ENCODE measurements at regions not wholly inside any gene's neighbourhood (a gene's known extent, or its start where the extent isn't known, plus 50 kb on each side); places are given as distances from the start of the nearest gene placed in this dataset.

DNA sequence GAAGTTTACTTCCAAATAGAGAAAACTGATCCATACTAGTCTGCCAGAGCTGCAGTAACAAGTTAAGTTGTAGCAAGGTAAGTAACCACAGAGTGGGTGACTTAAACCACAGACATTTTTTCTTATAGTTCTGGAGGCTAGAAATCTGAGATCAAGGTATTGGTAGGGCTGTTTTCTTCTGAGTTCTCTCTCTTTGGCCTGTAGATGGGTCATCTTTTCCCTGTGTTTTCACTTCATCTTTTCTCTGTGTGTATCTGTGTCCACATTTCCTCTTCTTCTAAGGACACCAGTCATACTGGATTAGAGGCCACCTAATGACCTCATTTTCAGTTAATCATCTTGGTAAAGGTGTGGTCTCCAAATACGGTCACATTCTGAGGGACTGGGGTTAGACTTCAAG, 142.9 kb upstream of the MEX3C start:
- H2AFZ ChIP-seq (ENCODE audit: low read depth), result no peak overlapping the region
- no peak for TF ChIP-seq RAD21 (IDR thresholded peaks at IDR 0.05; ENCODE audit: low read length)
- no peak for TF ChIP-seq FOXM1 (IDR thresholded peaks at IDR 0.05; ENCODE audit: low read depth)
- TF ChIP-seq, protein P1, sequence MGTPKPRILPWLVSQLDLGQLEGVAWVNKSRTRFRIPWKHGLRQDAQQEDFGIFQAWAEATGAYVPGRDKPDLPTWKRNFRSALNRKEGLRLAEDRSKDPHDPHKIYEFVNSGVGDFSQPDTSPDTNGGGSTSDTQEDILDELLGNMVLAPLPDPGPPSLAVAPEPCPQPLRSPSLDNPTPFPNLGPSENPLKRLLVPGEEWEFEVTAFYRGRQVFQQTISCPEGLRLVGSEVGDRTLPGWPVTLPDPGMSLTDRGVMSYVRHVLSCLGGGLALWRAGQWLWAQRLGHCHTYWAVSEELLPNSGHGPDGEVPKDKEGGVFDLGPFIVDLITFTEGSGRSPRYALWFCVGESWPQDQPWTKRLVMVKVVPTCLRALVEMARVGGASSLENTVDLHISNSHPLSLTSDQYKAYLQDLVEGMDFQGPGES (IDR thresholded peaks at IDR 0.05; ENCODE audit: low read depth, low read length), result no peak
- no peak for TF ChIP-seq FOSL2 (IDR thresholded peaks at IDR 0.05; ENCODE audit: borderline replicate concordance, low read depth)
- TF ChIP-seq, protein P2, sequence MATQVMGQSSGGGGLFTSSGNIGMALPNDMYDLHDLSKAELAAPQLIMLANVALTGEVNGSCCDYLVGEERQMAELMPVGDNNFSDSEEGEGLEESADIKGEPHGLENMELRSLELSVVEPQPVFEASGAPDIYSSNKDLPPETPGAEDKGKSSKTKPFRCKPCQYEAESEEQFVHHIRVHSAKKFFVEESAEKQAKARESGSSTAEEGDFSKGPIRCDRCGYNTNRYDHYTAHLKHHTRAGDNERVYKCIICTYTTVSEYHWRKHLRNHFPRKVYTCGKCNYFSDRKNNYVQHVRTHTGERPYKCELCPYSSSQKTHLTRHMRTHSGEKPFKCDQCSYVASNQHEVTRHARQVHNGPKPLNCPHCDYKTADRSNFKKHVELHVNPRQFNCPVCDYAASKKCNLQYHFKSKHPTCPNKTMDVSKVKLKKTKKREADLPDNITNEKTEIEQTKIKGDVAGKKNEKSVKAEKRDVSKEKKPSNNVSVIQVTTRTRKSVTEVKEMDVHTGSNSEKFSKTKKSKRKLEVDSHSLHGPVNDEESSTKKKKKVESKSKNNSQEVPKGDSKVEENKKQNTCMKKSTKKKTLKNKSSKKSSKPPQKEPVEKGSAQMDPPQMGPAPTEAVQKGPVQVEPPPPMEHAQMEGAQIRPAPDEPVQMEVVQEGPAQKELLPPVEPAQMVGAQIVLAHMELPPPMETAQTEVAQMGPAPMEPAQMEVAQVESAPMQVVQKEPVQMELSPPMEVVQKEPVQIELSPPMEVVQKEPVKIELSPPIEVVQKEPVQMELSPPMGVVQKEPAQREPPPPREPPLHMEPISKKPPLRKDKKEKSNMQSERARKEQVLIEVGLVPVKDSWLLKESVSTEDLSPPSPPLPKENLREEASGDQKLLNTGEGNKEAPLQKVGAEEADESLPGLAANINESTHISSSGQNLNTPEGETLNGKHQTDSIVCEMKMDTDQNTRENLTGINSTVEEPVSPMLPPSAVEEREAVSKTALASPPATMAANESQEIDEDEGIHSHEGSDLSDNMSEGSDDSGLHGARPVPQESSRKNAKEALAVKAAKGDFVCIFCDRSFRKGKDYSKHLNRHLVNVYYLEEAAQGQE (IDR thresholded peaks at IDR 0.05; ENCODE audit: low read depth, low read length), result no peak
- H4K20me1 ChIP-seq (ENCODE audit: insufficient read depth), result no peaks in the 10 kb centered on the region
- CTCF ChIA-PET, result no interaction called here
- 0 out of 4 replicates have a peak, but pooled peaks cover 0 to 4% of the 10 kb centered on the region in 2 experiments for H3K4me1 ChIP-seq (ENCODE audit: control insufficient read depth in 1 of 2, insufficient read depth in 2 of 2, low read depth in 1 of 2, low read length in 1 of 2)
- POLR2A ChIA-PET, result no interaction called here
- H3K9me2 ChIP-seq, result no peaks in the 10 kb centered on the region
- no peaks in the 10 kb centered on the region for H3K27me3 ChIP-seq (ENCODE audit: insufficient read depth)
- no peak overlapping the region for H3K9ac ChIP-seq
- no peaks in the 10 kb centered on the region for H3K36me3 ChIP-seq (replicated peaks in 1 of 2; ENCODE audit: control insufficient read depth in 1 of 2, insufficient read depth in 2 of 2, low read length in 1 of 2)
- H3K79me2 ChIP-seq (ENCODE audit: insufficient read depth), result no peaks in the 10 kb centered on the region
- no peaks in the 10 kb centered on the region for H3F3A ChIP-seq (replicated peaks; ENCODE audit: insufficient read depth)
- 95% methylated on average over 1 of the region's 1 CpG for WGBS (ENCODE audit: low lambda C conversion rate)
- H3K4me2 ChIP-seq, result no peak overlapping the region
- no peak overlapping the region for H3K4me3 ChIP-seq (ENCODE audit: low read depth in 2 of 2, low read length in 1 of 2)
- no peak overlapping the region for H3K27ac ChIP-seq (ENCODE audit: low read depth in 2 of 2, low read length in 1 of 2)
- H3K9me3 ChIP-seq, result no peaks in the 10 kb centered on the region
- DNase-seq, result no peak

DNA sequence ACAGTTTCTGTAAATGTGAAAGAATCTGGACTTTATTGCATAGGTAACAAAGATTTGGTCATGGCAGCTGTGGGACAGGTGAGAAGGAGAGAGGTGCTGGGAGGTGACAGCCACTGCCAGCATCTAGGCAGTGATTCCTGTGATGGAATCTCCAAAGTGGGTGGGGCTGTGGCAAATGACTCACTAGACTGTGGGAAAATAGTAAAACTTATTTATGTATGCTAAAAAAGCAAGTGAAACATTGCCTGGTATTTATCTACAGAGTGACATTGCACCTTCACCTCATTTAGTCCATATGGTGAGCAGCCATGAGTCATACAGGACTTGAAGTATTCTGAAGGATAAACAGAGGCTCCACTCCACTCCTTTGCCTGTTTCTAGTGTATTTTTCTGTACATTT, 145.3 kb upstream of the MEX3C start:
- Histone ChIP-seq H3K27me3 (ENCODE audit: insufficient read depth) (no peaks in the 10 kb centered on the region), H3K36me3 (replicated peaks in 1 of 2; ENCODE audit: control insufficient read depth in 1 of 2, insufficient read depth in 2 of 2, low read length in 1 of 2) (no peaks in the 10 kb centered on the region), H3K79me2 (ENCODE audit: insufficient read depth) (no peaks in the 10 kb centered on the region), H3K27ac (ENCODE audit: low read depth in 2 of 2, low read length in 1 of 2) (no peak overlapping the region), H3K4me1 (ENCODE audit: control insufficient read depth in 1 of 2, insufficient read depth in 2 of 2, low read depth in 1 of 2, low read length in 1 of 2) (0 out of 4 replicates have a peak, but pooled peaks cover 0 to 4% of the 10 kb centered on the region in 2 experiments), H3K9ac (no peak overlapping the region), H2AFZ (ENCODE audit: low read depth) (no peak overlapping the region), H3F3A (replicated peaks; ENCODE audit: insufficient read depth) (no peaks in the 10 kb centered on the region), H3K9me2 (no peaks in the 10 kb centered on the region), H3K4me3 (ENCODE audit: low read depth in 2 of 2, low read length in 1 of 2) (no peak overlapping the region), H3K9me3 (no peaks in the 10 kb centered on the region), H4K20me1 (ENCODE audit: insufficient read depth) (no peaks in the 10 kb centered on the region), H3K4me2 (no peak overlapping the region)
- POLR2A ChIA-PET, result no interaction called here
- DNase-seq, result no peak
- CTCF ChIA-PET, result no interaction called here
- TF ChIP-seq YY1 (IDR thresholded peaks at IDR 0.05; ENCODE audit: low read depth), result no peak
- TF ChIP-seq FOSL2 (IDR thresholded peaks at IDR 0.05; ENCODE audit: borderline replicate concordance, low read depth), result no peak
- no peak for TF ChIP-seq TAF1 (IDR thresholded peaks at IDR 0.05; ENCODE audit: borderline replicate concordance, low read depth, low read length)
- TF ChIP-seq ELF1 (IDR thresholded peaks at IDR 0.05), result no peak
- TF ChIP-seq, protein P3, sequence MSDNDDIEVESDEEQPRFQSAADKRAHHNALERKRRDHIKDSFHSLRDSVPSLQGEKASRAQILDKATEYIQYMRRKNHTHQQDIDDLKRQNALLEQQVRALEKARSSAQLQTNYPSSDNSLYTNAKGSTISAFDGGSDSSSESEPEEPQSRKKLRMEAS (IDR thresholded peaks at IDR 0.05; ENCODE audit: low read depth), result no peak
- no peak for TF ChIP-seq MEF2A (IDR thresholded peaks at IDR 0.05; ENCODE audit: borderline replicate concordance, low read depth)
- TF ChIP-seq CHD2 (IDR thresholded peaks at IDR 0.05; ENCODE audit: low read length, partially characterized antibody), result no peak
- TF ChIP-seq FOXJ3 (CRISPR knock-in tag; IDR thresholded peaks at IDR 0.05), result no peak
- TF ChIP-seq SIN3A (IDR thresholded peaks at IDR 0.05; ENCODE audit: borderline replicate concordance, low read depth, low read length), result no peak
- TF ChIP-seq, protein P4, sequence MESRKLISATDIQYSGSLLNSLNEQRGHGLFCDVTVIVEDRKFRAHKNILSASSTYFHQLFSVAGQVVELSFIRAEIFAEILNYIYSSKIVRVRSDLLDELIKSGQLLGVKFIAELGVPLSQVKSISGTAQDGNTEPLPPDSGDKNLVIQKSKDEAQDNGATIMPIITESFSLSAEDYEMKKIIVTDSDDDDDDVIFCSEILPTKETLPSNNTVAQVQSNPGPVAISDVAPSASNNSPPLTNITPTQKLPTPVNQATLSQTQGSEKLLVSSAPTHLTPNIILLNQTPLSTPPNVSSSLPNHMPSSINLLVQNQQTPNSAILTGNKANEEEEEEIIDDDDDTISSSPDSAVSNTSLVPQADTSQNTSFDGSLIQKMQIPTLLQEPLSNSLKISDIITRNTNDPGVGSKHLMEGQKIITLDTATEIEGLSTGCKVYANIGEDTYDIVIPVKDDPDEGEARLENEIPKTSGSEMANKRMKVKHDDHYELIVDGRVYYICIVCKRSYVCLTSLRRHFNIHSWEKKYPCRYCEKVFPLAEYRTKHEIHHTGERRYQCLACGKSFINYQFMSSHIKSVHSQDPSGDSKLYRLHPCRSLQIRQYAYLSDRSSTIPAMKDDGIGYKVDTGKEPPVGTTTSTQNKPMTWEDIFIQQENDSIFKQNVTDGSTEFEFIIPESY (IDR thresholded peaks at IDR 0.05; ENCODE audit: borderline replicate concordance, low read depth), result no peak
- TF ChIP-seq, protein P5, sequence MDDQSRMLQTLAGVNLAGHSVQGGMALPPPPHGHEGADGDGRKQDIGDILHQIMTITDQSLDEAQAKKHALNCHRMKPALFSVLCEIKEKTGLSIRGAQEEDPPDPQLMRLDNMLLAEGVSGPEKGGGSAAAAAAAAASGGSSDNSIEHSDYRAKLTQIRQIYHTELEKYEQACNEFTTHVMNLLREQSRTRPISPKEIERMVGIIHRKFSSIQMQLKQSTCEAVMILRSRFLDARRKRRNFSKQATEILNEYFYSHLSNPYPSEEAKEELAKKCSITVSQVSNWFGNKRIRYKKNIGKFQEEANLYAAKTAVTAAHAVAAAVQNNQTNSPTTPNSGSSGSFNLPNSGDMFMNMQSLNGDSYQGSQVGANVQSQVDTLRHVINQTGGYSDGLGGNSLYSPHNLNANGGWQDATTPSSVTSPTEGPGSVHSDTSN (IDR thresholded peaks at IDR 0.05), result no peak
- TF ChIP-seq, protein P6, sequence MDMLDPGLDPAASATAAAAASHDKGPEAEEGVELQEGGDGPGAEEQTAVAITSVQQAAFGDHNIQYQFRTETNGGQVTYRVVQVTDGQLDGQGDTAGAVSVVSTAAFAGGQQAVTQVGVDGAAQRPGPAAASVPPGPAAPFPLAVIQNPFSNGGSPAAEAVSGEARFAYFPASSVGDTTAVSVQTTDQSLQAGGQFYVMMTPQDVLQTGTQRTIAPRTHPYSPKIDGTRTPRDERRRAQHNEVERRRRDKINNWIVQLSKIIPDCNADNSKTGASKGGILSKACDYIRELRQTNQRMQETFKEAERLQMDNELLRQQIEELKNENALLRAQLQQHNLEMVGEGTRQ (IDR thresholded peaks at IDR 0.05; ENCODE audit: borderline replicate concordance, low read depth, low read length), result no peak
- no peak for TF ChIP-seq TCF12 (IDR thresholded peaks at IDR 0.05)

Measured in SK-N-SH (cell line).